HCT116 (cell line): ENCODE measurements at regions not wholly inside any gene's neighbourhood (a gene's known extent, or its start where the extent isn't known, plus 50 kb on each side); places are given as distances from the start of the nearest gene placed in this dataset.

Source experiments
- CEBPB ChIP-seq: IDR thresholded peaks from 2 replicates; pipeline ENCODE4 v1.6.1; 2012; ENCODE audit warnings: low read depth
- EZH2 ChIP-seq: fragments of 200-600 bp; sonication (generic); IDR thresholded peaks from 2 replicates; pipeline ENCODE4 v1.6.1; 2017; ENCODE audit warnings: antibody characterized with exemption, mixed run types
- EZH2phosphoT487 ChIP-seq: fragments of 200-600 bp; IDR thresholded peaks from 2 replicates; pipeline ENCODE4 v1.6.1; 2018; ENCODE audit warnings: antibody characterized with exemption, borderline replicate concordance
- POLR2A ChIP-seq: IDR thresholded peaks from 2 replicates; pipeline ENCODE4 v1.7.0; 2011; ENCODE audit warnings: borderline replicate concordance; ENCODE audit not compliant: insufficient read depth, insufficient read length; ENCODE audit errors: extremely low read depth
- ZFX ChIP-seq: fragments of 450-650 bp; IDR thresholded peaks from 2 replicates; pipeline ENCODE4 v1.6.1; 2017
- TF ChIP-seq, protein P1 (sequence below), 3 experiments: fragments of 200-600 bp in 1 of 3; sonication (generic) in 1 of 3; IDR thresholded peaks in 2 of 3; conservative IDR thresholded peaks in 1 of 3; 2 replicates each; pipeline ENCODE4 v1.5.1; 2012 to 2017; ENCODE audit warnings: low read depth in 2 of 3, low read length in 2 of 3, antibody characterized with exemption in 1 of 3, borderline replicate concordance in 1 of 3, control low read depth in 1 of 3, mild to moderate bottlenecking in 1 of 3, mixed read lengths in 1 of 3, mixed run types in 1 of 3, moderate library complexity in 1 of 3; ENCODE audit not compliant: insufficient read depth in 1 of 3

DNA sequence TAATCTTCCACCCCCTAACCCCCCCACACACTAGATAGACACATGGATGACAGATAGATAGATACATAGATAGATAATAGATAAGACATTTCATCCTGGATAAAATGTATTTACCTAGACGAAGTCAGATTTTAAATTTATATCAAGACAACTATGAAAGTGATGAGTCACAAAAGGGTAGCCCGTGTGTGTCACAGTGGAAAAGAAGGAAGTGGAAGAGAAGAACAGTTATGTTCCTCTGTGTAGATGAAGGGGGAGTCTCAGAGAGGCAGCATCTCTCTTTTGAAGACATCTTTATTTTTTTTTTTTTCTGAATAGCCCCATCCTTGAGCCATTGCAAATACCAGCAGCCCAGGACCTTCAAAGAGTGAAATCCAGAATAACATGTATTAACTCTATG, 121.7 kb upstream of the VGLL2 start:
- no peak for TF ChIP-seq CEBPB
- TF ChIP-seq, protein P1, sequence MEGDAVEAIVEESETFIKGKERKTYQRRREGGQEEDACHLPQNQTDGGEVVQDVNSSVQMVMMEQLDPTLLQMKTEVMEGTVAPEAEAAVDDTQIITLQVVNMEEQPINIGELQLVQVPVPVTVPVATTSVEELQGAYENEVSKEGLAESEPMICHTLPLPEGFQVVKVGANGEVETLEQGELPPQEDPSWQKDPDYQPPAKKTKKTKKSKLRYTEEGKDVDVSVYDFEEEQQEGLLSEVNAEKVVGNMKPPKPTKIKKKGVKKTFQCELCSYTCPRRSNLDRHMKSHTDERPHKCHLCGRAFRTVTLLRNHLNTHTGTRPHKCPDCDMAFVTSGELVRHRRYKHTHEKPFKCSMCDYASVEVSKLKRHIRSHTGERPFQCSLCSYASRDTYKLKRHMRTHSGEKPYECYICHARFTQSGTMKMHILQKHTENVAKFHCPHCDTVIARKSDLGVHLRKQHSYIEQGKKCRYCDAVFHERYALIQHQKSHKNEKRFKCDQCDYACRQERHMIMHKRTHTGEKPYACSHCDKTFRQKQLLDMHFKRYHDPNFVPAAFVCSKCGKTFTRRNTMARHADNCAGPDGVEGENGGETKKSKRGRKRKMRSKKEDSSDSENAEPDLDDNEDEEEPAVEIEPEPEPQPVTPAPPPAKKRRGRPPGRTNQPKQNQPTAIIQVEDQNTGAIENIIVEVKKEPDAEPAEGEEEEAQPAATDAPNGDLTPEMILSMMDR (IDR thresholded peaks at IDR 0.05 in 2 of 3, conservative IDR thresholded peaks at IDR 0.05 in 1 of 3; ENCODE audit: borderline replicate concordance in 1 of 3, insufficient read depth in 1 of 3, low read depth in 2 of 3, low read length in 2 of 3), result no peak
- TF ChIP-seq ZFX, result no peak
- TF ChIP-seq POLR2A, result no peak
- no peak for TF ChIP-seq EZH2phosphoT487
- no peak for TF ChIP-seq EZH2
